ENCODE measurements at regions not wholly inside any gene's neighbourhood (a gene's known extent, or its start where the extent isn't known, plus 50 kb on each side); places are given as distances from the start of the nearest gene placed in this dataset.
A peak's percentile ranks its signal among the peaks of the same experiment; 100 is the strongest.

DNA sequence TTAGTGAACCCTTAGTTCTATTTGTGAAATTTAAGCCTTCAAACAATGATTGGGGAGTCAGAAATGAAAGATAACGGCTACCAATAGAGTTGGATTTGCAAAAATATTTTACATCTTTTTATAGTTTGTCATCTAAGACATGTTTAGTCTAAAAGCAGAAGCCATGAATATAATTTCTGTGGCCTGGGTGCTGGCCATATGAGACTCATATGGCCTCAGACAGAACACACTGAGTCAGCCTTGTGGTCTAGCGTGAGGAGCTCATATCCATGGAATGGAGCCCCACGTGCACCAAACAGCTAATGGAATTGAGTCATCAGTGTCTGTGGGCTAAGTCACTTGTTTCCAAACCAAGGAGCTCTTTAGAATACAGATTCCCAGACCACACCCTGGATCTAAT is 240.7 kb upstream of the NREP start:
- Histone ChIP-seq H2AFZ (ENCODE audit: low read depth, low read length) (no peak overlapping the region), H3K27ac (ENCODE audit: low read depth, low read length) (peak overlapping the region; percentile 98), H3K9ac (ENCODE audit: low read length) (peak overlapping the region; percentile 69), H3K9me3 (ENCODE audit: insufficient read depth, low read depth, low read length) (no peaks in the 10 kb centered on the region), H3K4me2 (ENCODE audit: low read length) (peak overlapping the region; percentile 51), H3K4me3 (ENCODE audit: insufficient read depth, low read depth, low read length) (no peak overlapping the region), H3K36me3 (ENCODE audit: insufficient read depth, low read length) (no peaks in the 10 kb centered on the region), H3K4me1 (ENCODE audit: insufficient read depth, low read length) (peaks cover 32% of the 10 kb centered on the region), H3K79me2 (ENCODE audit: insufficient read depth, low read length) (no peaks in the 10 kb centered on the region), H4K20me1 (ENCODE audit: insufficient read depth, low read length) (no peaks in the 10 kb centered on the region), H3K27me3 (ENCODE audit: insufficient read depth, low read length) (no peaks in the 10 kb centered on the region)
- TF ChIP-seq, protein P1, sequence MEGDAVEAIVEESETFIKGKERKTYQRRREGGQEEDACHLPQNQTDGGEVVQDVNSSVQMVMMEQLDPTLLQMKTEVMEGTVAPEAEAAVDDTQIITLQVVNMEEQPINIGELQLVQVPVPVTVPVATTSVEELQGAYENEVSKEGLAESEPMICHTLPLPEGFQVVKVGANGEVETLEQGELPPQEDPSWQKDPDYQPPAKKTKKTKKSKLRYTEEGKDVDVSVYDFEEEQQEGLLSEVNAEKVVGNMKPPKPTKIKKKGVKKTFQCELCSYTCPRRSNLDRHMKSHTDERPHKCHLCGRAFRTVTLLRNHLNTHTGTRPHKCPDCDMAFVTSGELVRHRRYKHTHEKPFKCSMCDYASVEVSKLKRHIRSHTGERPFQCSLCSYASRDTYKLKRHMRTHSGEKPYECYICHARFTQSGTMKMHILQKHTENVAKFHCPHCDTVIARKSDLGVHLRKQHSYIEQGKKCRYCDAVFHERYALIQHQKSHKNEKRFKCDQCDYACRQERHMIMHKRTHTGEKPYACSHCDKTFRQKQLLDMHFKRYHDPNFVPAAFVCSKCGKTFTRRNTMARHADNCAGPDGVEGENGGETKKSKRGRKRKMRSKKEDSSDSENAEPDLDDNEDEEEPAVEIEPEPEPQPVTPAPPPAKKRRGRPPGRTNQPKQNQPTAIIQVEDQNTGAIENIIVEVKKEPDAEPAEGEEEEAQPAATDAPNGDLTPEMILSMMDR (IDR thresholded peaks at IDR 0.05; ENCODE audit: insufficient read depth, low read depth, low read length) = no peak
- no peak for TF ChIP-seq EZH2 (IDR thresholded peaks at IDR 0.05; ENCODE audit: insufficient read depth, low read length)
- no peak overlapping the region for H3K4me3 Mint-ChIP-seq (ENCODE audit: unreplicated experiment)
- H3K9me3 Mint-ChIP-seq (ENCODE audit: unreplicated experiment) = no peaks in the 10 kb centered on the region
- no peaks in the 10 kb centered on the region for H3K36me3 Mint-ChIP-seq (ENCODE audit: low read depth, unreplicated experiment)
- H3K4me1 Mint-ChIP-seq (ENCODE audit: low read depth, unreplicated experiment) = peaks cover 30% of the 10 kb centered on the region
- FAIRE-seq (peak; percentile 99), DNase-seq (ENCODE audit: low read depth) (peak; percentile 100)
- H3K27me3 Mint-ChIP-seq (ENCODE audit: low read depth, unreplicated experiment) = no peaks in the 10 kb centered on the region
- peak overlapping the region; percentile 87 for H3K27ac Mint-ChIP-seq (ENCODE audit: unreplicated experiment)

DNA sequence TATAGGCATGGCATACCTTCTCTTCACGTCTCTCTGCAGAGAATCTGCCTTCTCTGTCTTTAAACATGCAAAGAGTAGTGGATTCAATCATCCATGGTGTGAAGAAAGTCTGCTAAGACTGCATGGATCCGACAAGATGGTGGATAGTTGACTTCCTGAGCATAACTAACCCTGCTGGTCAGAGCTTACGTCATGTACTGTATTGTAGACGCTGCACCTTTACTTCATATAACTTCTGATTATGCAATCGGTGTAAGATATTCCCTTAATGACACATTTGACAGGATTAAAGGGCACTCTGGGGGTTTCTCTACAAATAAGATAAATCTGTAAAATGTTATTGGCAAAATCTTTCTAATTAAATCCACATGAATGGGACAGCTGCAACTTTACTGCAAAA is 240.3 kb upstream of the NREP start:
- H3K27ac Mint-ChIP-seq (ENCODE audit: unreplicated experiment) = peak overlapping the region; percentile 87
- no peaks in the 10 kb centered on the region for H3K9me3 Mint-ChIP-seq (ENCODE audit: unreplicated experiment)
- no peak for TF ChIP-seq EZH2 (IDR thresholded peaks at IDR 0.05; ENCODE audit: insufficient read depth, low read length)
- TF ChIP-seq, protein P1 (IDR thresholded peaks at IDR 0.05; ENCODE audit: insufficient read depth, low read depth, low read length) = no peak
- Histone ChIP-seq H4K20me1 (ENCODE audit: insufficient read depth, low read length) (no peaks in the 10 kb centered on the region), H3K27ac (ENCODE audit: low read depth, low read length) (peak overlapping the region; percentile 98), H3K4me1 (ENCODE audit: insufficient read depth, low read length) (peaks cover 30% of the 10 kb centered on the region), H3K9ac (ENCODE audit: low read length) (peak overlapping the region; percentile 69), H3K79me2 (ENCODE audit: insufficient read depth, low read length) (no peaks in the 10 kb centered on the region), H3K27me3 (ENCODE audit: insufficient read depth, low read length) (no peaks in the 10 kb centered on the region), H2AFZ (ENCODE audit: low read depth, low read length) (peak overlapping the region; percentile 6), H3K9me3 (ENCODE audit: insufficient read depth, low read depth, low read length) (no peaks in the 10 kb centered on the region), H3K4me3 (ENCODE audit: insufficient read depth, low read depth, low read length) (peak overlapping the region; percentile 11), H3K4me2 (ENCODE audit: low read length) (peak overlapping the region; percentile 51), H3K36me3 (ENCODE audit: insufficient read depth, low read length) (no peaks in the 10 kb centered on the region)
- DNase-seq (ENCODE audit: low read depth) = peak; percentile 98
- H3K27me3 Mint-ChIP-seq (ENCODE audit: low read depth, unreplicated experiment) = no peaks in the 10 kb centered on the region
- FAIRE-seq = no peak
- peaks cover 30% of the 10 kb centered on the region for H3K4me1 Mint-ChIP-seq (ENCODE audit: low read depth, unreplicated experiment)
- no peaks in the 10 kb centered on the region for H3K36me3 Mint-ChIP-seq (ENCODE audit: low read depth, unreplicated experiment)
- no peak overlapping the region for H3K4me3 Mint-ChIP-seq (ENCODE audit: unreplicated experiment)

DNA sequence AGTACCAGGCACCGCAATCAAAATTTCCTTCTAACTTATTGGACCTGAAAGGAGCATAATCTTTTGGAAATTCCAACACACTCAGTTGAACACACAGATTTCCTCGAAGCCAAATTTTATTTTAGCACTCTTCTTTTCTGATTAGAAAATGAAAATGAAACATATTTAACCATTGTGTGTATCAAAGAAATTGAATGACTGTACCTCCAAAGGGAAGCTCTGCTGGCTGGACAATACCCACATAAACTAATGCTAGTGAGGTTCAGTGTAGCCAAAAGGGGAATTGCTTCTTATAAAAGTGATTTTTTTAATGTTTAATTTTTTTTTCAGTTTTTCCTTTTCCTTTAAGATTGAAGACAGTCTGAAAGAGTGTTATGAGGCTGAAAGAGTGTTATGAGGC is 239.6 kb upstream of the NREP start:
- TF ChIP-seq EZH2 (IDR thresholded peaks at IDR 0.05; ENCODE audit: insufficient read depth, low read length) = no peak
- TF ChIP-seq, protein P1 (IDR thresholded peaks at IDR 0.05; ENCODE audit: insufficient read depth, low read depth, low read length) = no peak
- no peaks in the 10 kb centered on the region for H4K20me1 ChIP-seq (ENCODE audit: insufficient read depth, low read length)
- H3K27ac ChIP-seq (ENCODE audit: low read depth, low read length) = peak overlapping the region; percentile 98
- peaks cover 27% of the 10 kb centered on the region for H3K4me1 ChIP-seq (ENCODE audit: insufficient read depth, low read length)
- no peak overlapping the region for H2AFZ ChIP-seq (ENCODE audit: low read depth, low read length)
- H3K27me3 Mint-ChIP-seq (ENCODE audit: low read depth, unreplicated experiment) = no peaks in the 10 kb centered on the region
- H3K36me3 ChIP-seq (ENCODE audit: insufficient read depth, low read length) = no peaks in the 10 kb centered on the region
- peaks cover 30% of the 10 kb centered on the region for H3K4me1 Mint-ChIP-seq (ENCODE audit: low read depth, unreplicated experiment)
- peaks cover 2% of the 10 kb centered on the region for H3K9me3 Mint-ChIP-seq (ENCODE audit: unreplicated experiment)
- peak overlapping the region; percentile 69 for H3K9ac ChIP-seq (ENCODE audit: low read length)
- H3K4me3 Mint-ChIP-seq (ENCODE audit: unreplicated experiment) = no peak overlapping the region
- no peak overlapping the region for H3K4me3 ChIP-seq (ENCODE audit: insufficient read depth, low read depth, low read length)
- H3K27ac Mint-ChIP-seq (ENCODE audit: unreplicated experiment) = peak overlapping the region; percentile 56
- no peak overlapping the region for H3K4me2 ChIP-seq (ENCODE audit: low read length)
- no peaks in the 10 kb centered on the region for H3K36me3 Mint-ChIP-seq (ENCODE audit: low read depth, unreplicated experiment)
- H3K79me2 ChIP-seq (ENCODE audit: insufficient read depth, low read length) = no peaks in the 10 kb centered on the region
- peak; percentile 37 for FAIRE-seq
- no peak for DNase-seq (ENCODE audit: low read depth)
- H3K9me3 ChIP-seq (ENCODE audit: insufficient read depth, low read depth, low read length) = no peaks in the 10 kb centered on the region
- H3K27me3 ChIP-seq (ENCODE audit: insufficient read depth, low read length) = no peaks in the 10 kb centered on the region

All from astrocyte (in vitro differentiated cells and primary cell).